Endodermal cell (in vitro differentiated cells): ENCODE measurements at regions not wholly inside any gene's neighbourhood (a gene's known extent, or its start where the extent isn't known, plus 50 kb on each side); places are given as distances from the start of the nearest gene placed in this dataset.

Experiments used
- DNase-seq: peaks from one replicate; pipeline ENCODE4 v3.0.0-alpha.2; 2017
- H3K27ac ChIP-seq: 2 replicates; pipeline ENCODE4 v1.5.1; 2013; ENCODE audit warnings: mild to moderate bottlenecking, low read depth, low read length, moderate library complexity
- H3K27me3 ChIP-seq: 2 replicates; pipeline ENCODE4 v1.6.1; 2013; ENCODE audit warnings: mild to moderate bottlenecking, low read length, moderate library complexity; ENCODE audit not compliant: insufficient read depth, control insufficient read depth, poor library complexity, severe bottlenecking
- H3K36me3 ChIP-seq: 2 replicates; pipeline ENCODE4 v1.7.0; 2013; ENCODE audit warnings: mild to moderate bottlenecking, low read length, moderate library complexity; ENCODE audit not compliant: control insufficient read depth, insufficient read depth
- H3K4me1 ChIP-seq: one replicate; pipeline ENCODE4 v1.7.0; 2013; ENCODE audit warnings: low read length; ENCODE audit not compliant: control insufficient read depth, insufficient read depth
- H3K4me3 ChIP-seq: 2 replicates; pipeline ENCODE4 v1.5.1; 2013; ENCODE audit warnings: mild to moderate bottlenecking, low read length, moderate library complexity
- H3K9ac ChIP-seq: 2 replicates; pipeline ENCODE4 v1.6.1; 2013; ENCODE audit warnings: mild to moderate bottlenecking, low read length, moderate library complexity; ENCODE audit not compliant: poor library complexity, severe bottlenecking; ENCODE audit errors: extremely low read depth
- H3K9me3 ChIP-seq: 2 replicates; pipeline ENCODE4 v1.6.1; 2013; ENCODE audit warnings: mild to moderate bottlenecking, low read length, moderate library complexity; ENCODE audit not compliant: control insufficient read depth
- H3K27ac Mint-ChIP-seq: 2 replicates; pipeline ENCODE4 v1.8.0; 2020; ENCODE audit warnings: mixed read lengths
- H3K27me3 Mint-ChIP-seq: 2 replicates; pipeline ENCODE4 v1.8.0; 2021; ENCODE audit warnings: mild to moderate bottlenecking, mixed read lengths; ENCODE audit not compliant: insufficient read depth
- H3K36me3 Mint-ChIP-seq: 2 replicates; pipeline ENCODE4 v1.8.0; 2020; ENCODE audit warnings: low read depth, mixed read lengths
- H3K4me1 Mint-ChIP-seq: 2 replicates; pipeline ENCODE4 v1.8.0; 2020; ENCODE audit warnings: mixed read lengths
- H3K4me3 Mint-ChIP-seq: 2 replicates; pipeline ENCODE4 v1.8.0; 2020; ENCODE audit warnings: mild to moderate bottlenecking, moderate library complexity, mixed read lengths
- H3K9me3 Mint-ChIP-seq: 2 replicates; pipeline ENCODE4 v1.8.0; 2020; ENCODE audit warnings: mild to moderate bottlenecking, mixed read lengths
- WGBS, 2 experiments: methylation state at CpG; one replicate each; pipeline versions ENCODE4 v1.1.5 to v1.1.7; 2013; ENCODE audit warnings: missing lambda C conversion rate in 2 of 2, mixed read lengths in 1 of 2; ENCODE audit not compliant: insufficient coverage in 1 of 2, insufficient read length in 1 of 2; 5-methylcytosine and 5-hydroxymethylcytosine counted together
- TF ChIP-seq, protein P1 (sequence below): fragments of 200-600 bp; sonication (generic); conservative IDR thresholded peaks from 2 replicates; pipeline ENCODE4 v1.5.0; 2021; ENCODE audit warnings: antibody characterized with exemption, mild to moderate bottlenecking

DNA sequence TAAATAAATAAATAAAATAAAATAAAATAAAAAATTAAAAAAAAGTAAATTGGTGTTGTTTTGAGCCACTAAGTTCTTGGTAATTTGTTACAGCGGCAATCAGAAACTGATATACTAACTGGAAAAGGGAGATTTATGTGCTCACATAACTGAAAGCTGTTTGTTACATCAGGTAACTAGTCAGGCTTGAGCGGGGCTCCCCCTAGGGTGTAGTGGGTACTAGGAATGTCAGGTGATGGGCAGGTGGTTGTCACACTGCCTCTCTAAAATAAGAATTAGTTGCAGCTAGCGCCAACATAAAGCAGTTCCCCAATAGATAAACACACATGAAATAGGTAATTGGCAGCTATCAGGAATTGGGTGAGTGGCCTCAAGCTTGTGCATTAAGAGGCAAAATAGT is 1336.9 kb downstream of the XPNPEP1 start:
- Mint-ChIP-seq H3K36me3 (no peaks in the 10 kb centered on the region), H3K27me3 (peaks cover 24% of the 10 kb centered on the region), H3K4me3 (no peak overlapping the region), H3K9me3 (no peaks in the 10 kb centered on the region), H3K4me1 (peaks cover 12% of the 10 kb centered on the region), H3K27ac (no peak overlapping the region)
- Histone ChIP-seq H3K4me3 (no peak overlapping the region), H3K27me3 (no peaks in the 10 kb centered on the region), H3K9ac (no peak overlapping the region), H3K4me1 (no peaks in the 10 kb centered on the region), H3K27ac (no peak overlapping the region), H3K9me3 (peaks cover 17% of the 10 kb centered on the region), H3K36me3 (no peaks in the 10 kb centered on the region)
- peak; percentile 61 for DNase-seq
- TF ChIP-seq, protein P1, sequence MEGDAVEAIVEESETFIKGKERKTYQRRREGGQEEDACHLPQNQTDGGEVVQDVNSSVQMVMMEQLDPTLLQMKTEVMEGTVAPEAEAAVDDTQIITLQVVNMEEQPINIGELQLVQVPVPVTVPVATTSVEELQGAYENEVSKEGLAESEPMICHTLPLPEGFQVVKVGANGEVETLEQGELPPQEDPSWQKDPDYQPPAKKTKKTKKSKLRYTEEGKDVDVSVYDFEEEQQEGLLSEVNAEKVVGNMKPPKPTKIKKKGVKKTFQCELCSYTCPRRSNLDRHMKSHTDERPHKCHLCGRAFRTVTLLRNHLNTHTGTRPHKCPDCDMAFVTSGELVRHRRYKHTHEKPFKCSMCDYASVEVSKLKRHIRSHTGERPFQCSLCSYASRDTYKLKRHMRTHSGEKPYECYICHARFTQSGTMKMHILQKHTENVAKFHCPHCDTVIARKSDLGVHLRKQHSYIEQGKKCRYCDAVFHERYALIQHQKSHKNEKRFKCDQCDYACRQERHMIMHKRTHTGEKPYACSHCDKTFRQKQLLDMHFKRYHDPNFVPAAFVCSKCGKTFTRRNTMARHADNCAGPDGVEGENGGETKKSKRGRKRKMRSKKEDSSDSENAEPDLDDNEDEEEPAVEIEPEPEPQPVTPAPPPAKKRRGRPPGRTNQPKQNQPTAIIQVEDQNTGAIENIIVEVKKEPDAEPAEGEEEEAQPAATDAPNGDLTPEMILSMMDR = peak; percentile 59
- 85% methylated on average over 2 of the region's 3 CpGs; no CpG with 5 or more reads in 1 of the 2 experiments for WGBS, 2 experiments

- WGBS, 2 experiments = 73 to 100% methylated on average over 1 of the region's 1 CpG
- Mint-ChIP-seq H3K27ac (no peak overlapping the region), H3K9me3 (no peaks in the 10 kb centered on the region), H3K4me1 (peaks cover 11% of the 10 kb centered on the region), H3K4me3 (no peak overlapping the region), H3K27me3 (peaks cover 11% of the 10 kb centered on the region), H3K36me3 (no peaks in the 10 kb centered on the region)
- no peaks in the 10 kb centered on the region for H3K27me3 ChIP-seq
- no peak for DNase-seq
- TF ChIP-seq, protein P1 = no peak
- H3K4me1 ChIP-seq = no peaks in the 10 kb centered on the region
- H3K27ac ChIP-seq = no peak overlapping the region
- H3K4me3 ChIP-seq = no peak overlapping the region
- H3K9me3 ChIP-seq = peaks cover 19% of the 10 kb centered on the region
- no peaks in the 10 kb centered on the region for H3K36me3 ChIP-seq
- no peak overlapping the region for H3K9ac ChIP-seq
Measured at GRCh38 chr10:108583877-108584276, 1339.4 kb downstream of the XPNPEP1 start.

GRCh38 chr10:108582888-108583287 is 1340.4 kb downstream of the XPNPEP1 start:
- H3K9ac ChIP-seq = no peak overlapping the region
- no peaks in the 10 kb centered on the region for H3K36me3 ChIP-seq
- WGBS, 2 experiments = 65 to 80% methylated on average over 1 of the region's 1 CpG
- no peaks in the 10 kb centered on the region for H3K27me3 ChIP-seq
- peaks cover 19% of the 10 kb centered on the region for H3K4me1 Mint-ChIP-seq
- H3K27me3 Mint-ChIP-seq = peaks cover 6% of the 10 kb centered on the region
- no peak overlapping the region for H3K27ac ChIP-seq
- no peak overlapping the region for H3K4me3 Mint-ChIP-seq
- TF ChIP-seq, protein P1 = no peak
- no peak overlapping the region for H3K27ac Mint-ChIP-seq
- DNase-seq = no peak
- no peaks in the 10 kb centered on the region for H3K9me3 Mint-ChIP-seq
- no peak overlapping the region for H3K4me3 ChIP-seq
- no peaks in the 10 kb centered on the region for H3K4me1 ChIP-seq
- H3K9me3 ChIP-seq = peaks cover 19% of the 10 kb centered on the region
- no peaks in the 10 kb centered on the region for H3K36me3 Mint-ChIP-seq
